UCSD-AML1 (cell line): ENCODE measurements at regions not wholly inside any gene's neighbourhood (a gene's known extent, or its start where the extent isn't known, plus 50 kb on each side); places are given as distances from the start of the nearest gene placed in this dataset.
"Not testable (repeated sequence)": the region's sequence is repeated elsewhere in the genome, so short reads cannot be mapped to it uniquely, and the experiment has no call there.

Source experiments
- DNase-seq: peaks from one replicate; lab custom pipeline; 2025; ENCODE audit not compliant: unreplicated experiment; lab: John Stamatoyannopoulos, UW

DNA sequence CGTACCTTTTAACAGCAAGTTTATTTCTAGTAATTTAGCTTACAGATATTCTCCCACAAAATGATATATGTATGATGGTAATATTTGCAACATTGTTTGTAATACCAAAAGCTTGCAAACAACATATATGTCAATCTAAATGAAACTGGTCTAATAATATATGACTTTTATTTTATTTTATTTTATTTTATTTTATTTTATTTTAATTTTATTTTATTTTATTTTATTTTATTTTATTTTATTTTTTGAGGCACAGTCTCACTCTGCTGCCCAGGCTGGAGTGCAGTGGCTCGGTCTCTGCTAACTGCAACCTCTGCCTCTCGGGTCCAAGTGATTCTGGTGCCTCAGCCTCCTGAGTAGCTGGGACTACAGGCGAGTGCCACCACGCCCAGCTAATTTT lies 94.6 kb upstream of the ABCA1 start:
- DNase-seq = not testable (repeated sequence)

- DNase-seq = no peak
Measured at GRCh38 chr9:105023788-105024187, 95.8 kb upstream of the ABCA1 start.

- DNase-seq = no peak
Measured at GRCh38 chr9:105024529-105024928, 96.6 kb upstream of the ABCA1 start.

DNA sequence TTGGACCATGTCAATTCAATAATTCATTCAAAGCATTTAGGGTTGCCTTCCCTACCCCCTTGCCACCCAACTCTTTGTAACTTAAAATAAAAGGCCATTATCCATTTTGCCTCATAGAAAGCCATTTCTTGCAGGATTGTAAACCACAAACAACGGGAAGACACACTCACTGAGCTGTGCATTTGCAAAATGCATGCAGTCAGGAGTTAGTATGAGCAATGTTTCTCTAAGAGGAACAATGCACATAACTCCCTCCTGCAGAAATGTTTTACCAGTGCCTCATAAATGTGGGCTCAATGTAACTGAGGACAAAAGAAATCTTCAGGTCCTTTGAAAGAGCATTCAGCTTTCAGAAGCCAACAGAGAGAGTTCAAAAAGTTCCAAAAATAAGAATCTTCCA lies 98.5 kb upstream of the ABCA1 start:
- DNase-seq = no peak

- no peak for DNase-seq
Measured at GRCh38 chr9:105027084-105027483, 99.1 kb upstream of the ABCA1 start.

DNA sequence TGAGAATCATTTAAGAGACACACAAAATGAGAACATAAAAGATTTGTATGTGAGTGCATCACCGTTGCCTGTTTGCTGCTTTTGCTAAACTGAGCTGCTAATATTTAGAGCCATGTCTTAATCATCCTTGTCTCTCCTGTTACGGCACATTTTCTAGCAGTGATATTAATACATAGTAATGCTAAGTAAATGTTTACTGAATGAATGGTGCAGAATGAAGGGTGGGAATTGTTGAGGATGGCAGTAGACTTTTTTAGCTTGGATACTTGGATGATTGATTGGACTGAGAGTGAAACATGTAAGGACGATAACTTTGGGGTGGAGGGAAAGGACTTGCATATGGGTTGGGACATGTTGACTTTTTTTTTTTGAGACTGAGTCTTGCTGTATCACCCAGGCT lies 102.3 kb upstream of the ABCA1 start:
- no peak for DNase-seq

GRCh38 chr9:105037139-105037538 lies 109.2 kb upstream of the ABCA1 start:
- no peak for DNase-seq

- no peak for DNase-seq
Measured at GRCh38 chr9:105038051-105038450, 110.1 kb upstream of the ABCA1 start.

- DNase-seq = no peak
Measured at GRCh38 chr9:105039175-105039799, 111.3 kb upstream of the ABCA1 start.

GRCh38 chr9:105043370-105043936 lies 115.5 kb upstream of the ABCA1 start:
- no peak for DNase-seq

GRCh38 chr9:105044518-105044917 lies 116.6 kb upstream of the ABCA1 start:
- no peak for DNase-seq

- DNase-seq = no peak
Measured at GRCh38 chr9:105046907-105047741, 119.2 kb upstream of the ABCA1 start.

DNA sequence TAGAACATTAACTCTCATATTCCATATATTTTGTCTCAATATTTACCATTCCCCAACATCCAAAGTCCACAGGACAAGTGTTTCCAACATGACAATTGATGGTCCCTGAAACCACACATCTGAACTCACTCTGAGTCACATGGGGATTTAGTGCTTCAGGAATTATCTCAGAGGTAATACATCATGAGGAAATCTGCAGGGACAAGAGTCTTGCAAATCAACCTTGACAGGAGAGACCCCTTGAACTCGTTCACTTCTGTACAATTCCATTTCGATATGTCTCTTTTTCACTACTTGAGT lies 119.7 kb upstream of the ABCA1 start:
- DNase-seq = no peak

DNA sequence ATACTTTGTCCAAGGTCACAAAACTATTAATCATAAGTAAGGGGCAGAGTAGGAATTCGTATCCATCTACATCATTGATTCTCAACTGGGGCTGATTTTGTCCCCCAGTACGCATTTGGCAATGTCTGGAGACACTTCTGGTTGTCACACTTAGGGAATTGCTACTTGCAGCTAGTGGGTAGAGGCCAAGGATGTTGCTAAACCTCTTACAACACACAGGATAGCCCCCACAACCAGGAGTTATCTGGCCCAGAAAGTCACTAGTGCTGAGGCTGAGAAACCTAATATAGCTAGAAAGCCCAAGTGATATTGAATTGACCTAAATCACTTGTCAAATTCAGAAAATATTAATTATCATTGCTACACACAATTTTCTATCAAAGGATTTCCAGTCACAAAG lies 120.4 kb upstream of the ABCA1 start:
- no peak for DNase-seq

DNA sequence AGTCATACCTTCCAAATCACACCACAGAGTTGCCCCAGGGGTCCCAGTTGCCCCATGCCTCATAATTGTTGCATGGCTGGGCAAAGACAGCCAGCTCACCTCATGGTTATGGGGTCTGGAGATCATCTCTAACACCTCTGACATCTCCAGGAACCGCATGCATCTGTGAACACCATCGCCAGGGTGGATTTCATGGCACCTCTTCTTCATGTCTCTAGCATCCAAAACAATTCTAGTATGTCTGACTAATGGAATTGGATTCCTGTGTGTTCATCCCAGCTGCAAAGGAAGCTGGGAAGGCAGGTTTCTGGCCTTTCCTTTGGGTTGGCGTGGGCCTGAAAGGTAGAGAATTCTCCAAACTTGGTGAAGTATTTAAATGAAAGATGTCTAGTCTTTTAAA lies 122.3 kb upstream of the ABCA1 start:
- no peak for DNase-seq

- DNase-seq = no peak
Measured at GRCh38 chr9:105051897-105052296, 123.9 kb upstream of the ABCA1 start.

DNA sequence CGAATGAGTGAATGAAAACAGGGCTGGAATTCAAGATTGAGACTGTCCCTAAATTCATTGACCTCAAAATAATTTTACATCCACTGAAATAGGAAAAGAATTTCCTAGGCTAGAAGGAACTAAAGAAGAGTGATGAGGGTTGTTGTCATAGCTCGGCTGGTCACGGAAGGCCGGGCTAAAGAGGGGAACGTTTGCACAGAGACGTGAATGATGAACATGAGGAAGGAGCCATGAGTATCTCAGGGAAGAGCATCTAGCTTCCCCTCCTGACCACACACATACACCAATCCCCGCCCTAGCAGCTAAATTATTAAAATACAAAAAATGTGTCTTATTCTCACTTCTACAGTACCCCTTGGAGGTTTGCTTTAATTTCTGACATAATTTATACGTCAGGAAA lies 124.4 kb upstream of the ABCA1 start:
- no peak for DNase-seq

DNA sequence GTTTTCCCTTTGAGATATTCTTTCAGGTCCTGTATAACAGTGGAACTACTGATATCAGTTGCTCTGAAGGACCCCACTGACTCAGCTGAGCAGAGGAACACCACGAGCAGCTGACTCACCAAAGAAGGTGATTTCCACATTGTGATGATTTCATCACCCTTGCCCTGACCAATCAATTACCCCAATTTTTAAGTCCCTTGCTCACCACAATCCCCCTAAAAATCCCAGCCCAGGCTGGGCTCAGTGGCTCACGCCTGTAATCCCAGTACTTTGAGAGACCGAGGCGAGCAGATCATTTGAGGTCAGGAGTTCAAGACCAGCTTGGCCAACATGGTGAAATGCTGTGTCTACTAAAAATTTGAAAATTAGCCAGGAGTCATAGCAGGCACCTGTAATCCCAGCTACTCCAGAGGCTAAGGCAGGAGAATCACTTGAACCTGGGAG lies 125.3 kb upstream of the ABCA1 start:
- no peak for DNase-seq

- no peak for DNase-seq
Measured at GRCh38 chr9:105054491-105054890, 126.5 kb upstream of the ABCA1 start.

GRCh38 chr9:105055917-105056316 lies 128.0 kb upstream of the ABCA1 start:
- DNase-seq = no peak

- no peak for DNase-seq
Measured at GRCh38 chr9:105057551-105057950, 129.6 kb upstream of the ABCA1 start.

- no peak for DNase-seq
Measured at GRCh38 chr9:105059252-105059651, 131.3 kb upstream of the ABCA1 start.
